PC-9 (cell line): ENCODE measurements at regions not wholly inside any gene's neighbourhood (a gene's known extent, or its start where the extent isn't known, plus 50 kb on each side); places are given as distances from the start of the nearest gene placed in this dataset.

Experiments
- EZH2 ChIP-seq: fragments of 200-600 bp; sonication (generic); IDR thresholded peaks from 2 replicates; pipeline ENCODE4 v1.8.0; 2017; ENCODE audit warnings: antibody characterized with exemption, low read depth
- TF ChIP-seq, protein P1 (sequence below): fragments of 200-600 bp; sonication (generic); conservative IDR thresholded peaks from 2 replicates; pipeline ENCODE4 v1.6.1; 2017; ENCODE audit warnings: mixed run types, antibody characterized with exemption, mild to moderate bottlenecking, moderate library complexity

DNA sequence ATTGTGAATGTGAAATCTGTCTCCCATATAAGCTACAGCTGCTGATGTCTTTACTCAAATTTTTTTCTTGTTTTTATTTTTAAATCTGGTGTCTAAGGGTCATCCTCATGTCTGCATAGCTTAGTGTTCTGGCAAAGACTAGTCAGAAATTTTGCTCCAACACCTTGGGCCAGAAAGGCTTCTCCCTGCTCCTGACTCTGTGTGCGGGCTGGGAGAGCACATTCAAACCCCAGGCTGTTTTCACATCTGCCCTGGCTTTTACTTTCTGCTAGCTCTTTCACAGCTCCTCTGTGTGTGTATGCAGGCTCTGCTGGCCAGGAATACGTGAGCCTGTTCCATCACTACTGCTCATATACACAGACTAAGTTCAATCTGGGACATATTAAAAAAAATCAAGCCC is 102.9 kb upstream of the RIOK3 start:
- TF ChIP-seq, protein P1, sequence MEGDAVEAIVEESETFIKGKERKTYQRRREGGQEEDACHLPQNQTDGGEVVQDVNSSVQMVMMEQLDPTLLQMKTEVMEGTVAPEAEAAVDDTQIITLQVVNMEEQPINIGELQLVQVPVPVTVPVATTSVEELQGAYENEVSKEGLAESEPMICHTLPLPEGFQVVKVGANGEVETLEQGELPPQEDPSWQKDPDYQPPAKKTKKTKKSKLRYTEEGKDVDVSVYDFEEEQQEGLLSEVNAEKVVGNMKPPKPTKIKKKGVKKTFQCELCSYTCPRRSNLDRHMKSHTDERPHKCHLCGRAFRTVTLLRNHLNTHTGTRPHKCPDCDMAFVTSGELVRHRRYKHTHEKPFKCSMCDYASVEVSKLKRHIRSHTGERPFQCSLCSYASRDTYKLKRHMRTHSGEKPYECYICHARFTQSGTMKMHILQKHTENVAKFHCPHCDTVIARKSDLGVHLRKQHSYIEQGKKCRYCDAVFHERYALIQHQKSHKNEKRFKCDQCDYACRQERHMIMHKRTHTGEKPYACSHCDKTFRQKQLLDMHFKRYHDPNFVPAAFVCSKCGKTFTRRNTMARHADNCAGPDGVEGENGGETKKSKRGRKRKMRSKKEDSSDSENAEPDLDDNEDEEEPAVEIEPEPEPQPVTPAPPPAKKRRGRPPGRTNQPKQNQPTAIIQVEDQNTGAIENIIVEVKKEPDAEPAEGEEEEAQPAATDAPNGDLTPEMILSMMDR: no peak
- TF ChIP-seq EZH2: no peak
